GM13976 (cell line): ENCODE measurements at regions not wholly inside any gene's neighbourhood (a gene's known extent, or its start where the extent isn't known, plus 50 kb on each side); places are given as distances from the start of the nearest gene placed in this dataset.

Experiments used
- DNase-seq: peaks from one replicate; pipeline ENCODE4 v3.0.0; 2012; ENCODE audit warnings: low spot score
- CTCF ChIP-seq: IDR thresholded peaks from 2 replicates; pipeline ENCODE4 v1.5.1; 2012; ENCODE audit warnings: borderline replicate concordance, mild to moderate bottlenecking; ENCODE audit not compliant: insufficient read depth; ENCODE audit errors: extremely low read depth, missing control alignments, control extremely low read depth
- in situ Hi-C: fragments of 300-500 bp; cut with MboI; formaldehyde crosslinking; loops from one replicate; pipeline ENCODE4 v1.12.0; 2022; ENCODE audit warnings: low sequenced_read_pairs, mixed read lengths, inconsistent platforms; ENCODE audit not compliant: unreplicated experiment

GRCh38 chr5:60489856-60490255 lies 210.1 kb downstream of the DEPDC1B start:
- TF ChIP-seq CTCF = no peak
- no peak for DNase-seq
- in situ Hi-C loops = no loop called here

- in situ Hi-C loops = no loop called here
- no peak for DNase-seq
- no peak for TF ChIP-seq CTCF
Observed at GRCh38 chr5:60489377-60489776, 210.6 kb downstream of the DEPDC1B start.

- DNase-seq = no peak
- in situ Hi-C loops = no loop called here
- no peak for TF ChIP-seq CTCF
Observed at GRCh38 chr5:60488466-60489130, 211.4 kb downstream of the DEPDC1B start.

- in situ Hi-C loops = no loop called here
- DNase-seq = no peak
- TF ChIP-seq CTCF = no peak
Observed at GRCh38 chr5:60487885-60488442, 212.0 kb downstream of the DEPDC1B start.

- in situ Hi-C loops = no loop called here
- DNase-seq = no peak
Observed at GRCh38 chr5:60487476-60487875, 212.5 kb downstream of the DEPDC1B start.

GRCh38 chr5:60485361-60485760 lies 214.6 kb downstream of the DEPDC1B start:
- in situ Hi-C loops = no loop called here
- TF ChIP-seq CTCF = no peak
- no peak for DNase-seq

More at GRCh38 chr5:60487476-60487875, 212.5 kb downstream of the DEPDC1B start:
- TF ChIP-seq CTCF = no peak
